ENCODE measurements at regions not wholly inside any gene's neighbourhood (a gene's known extent, or its start where the extent isn't known, plus 50 kb on each side); places are given as distances from the start of the nearest gene placed in this dataset.
"Not testable (repeated sequence)": the region's sequence is repeated elsewhere in the genome, so short reads cannot be mapped to it uniquely, and the experiment has no call there.

DNA sequence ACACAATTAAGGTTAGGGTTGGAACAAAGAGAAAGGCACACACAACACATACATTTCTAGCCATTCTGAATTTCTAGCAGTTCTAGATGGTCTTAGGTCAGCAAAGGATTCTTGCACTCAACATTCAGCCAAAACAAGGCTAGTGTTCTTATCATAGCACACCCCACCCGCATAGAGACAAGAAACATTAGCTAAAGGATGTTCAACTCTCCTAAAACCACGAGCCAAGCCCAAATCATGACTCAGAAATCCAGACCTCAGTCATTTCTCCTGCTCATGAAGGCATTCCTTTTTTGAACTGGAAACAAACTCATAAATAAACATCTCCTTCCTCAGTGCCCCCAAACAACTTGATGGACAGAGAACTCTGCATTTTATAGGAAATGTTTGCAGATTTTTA lies 293.0 kb upstream of the NOTCH2NLA start:
- TF ChIP-seq, protein P1, sequence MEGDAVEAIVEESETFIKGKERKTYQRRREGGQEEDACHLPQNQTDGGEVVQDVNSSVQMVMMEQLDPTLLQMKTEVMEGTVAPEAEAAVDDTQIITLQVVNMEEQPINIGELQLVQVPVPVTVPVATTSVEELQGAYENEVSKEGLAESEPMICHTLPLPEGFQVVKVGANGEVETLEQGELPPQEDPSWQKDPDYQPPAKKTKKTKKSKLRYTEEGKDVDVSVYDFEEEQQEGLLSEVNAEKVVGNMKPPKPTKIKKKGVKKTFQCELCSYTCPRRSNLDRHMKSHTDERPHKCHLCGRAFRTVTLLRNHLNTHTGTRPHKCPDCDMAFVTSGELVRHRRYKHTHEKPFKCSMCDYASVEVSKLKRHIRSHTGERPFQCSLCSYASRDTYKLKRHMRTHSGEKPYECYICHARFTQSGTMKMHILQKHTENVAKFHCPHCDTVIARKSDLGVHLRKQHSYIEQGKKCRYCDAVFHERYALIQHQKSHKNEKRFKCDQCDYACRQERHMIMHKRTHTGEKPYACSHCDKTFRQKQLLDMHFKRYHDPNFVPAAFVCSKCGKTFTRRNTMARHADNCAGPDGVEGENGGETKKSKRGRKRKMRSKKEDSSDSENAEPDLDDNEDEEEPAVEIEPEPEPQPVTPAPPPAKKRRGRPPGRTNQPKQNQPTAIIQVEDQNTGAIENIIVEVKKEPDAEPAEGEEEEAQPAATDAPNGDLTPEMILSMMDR (conservative IDR thresholded peaks at IDR 0.05; ENCODE audit: low read depth, low read length), result not testable (repeated sequence)
- TF ChIP-seq BHLHE40 (IDR thresholded peaks at IDR 0.05; ENCODE audit: low read depth, low read length); POLR2A (IDR thresholded peaks at IDR 0.05; ENCODE audit: low read depth, low read length); MAZ (IDR thresholded peaks at IDR 0.05; ENCODE audit: borderline replicate concordance, low read depth, low read length); CEBPB (IDR thresholded peaks at IDR 0.05; ENCODE audit: low read depth, low read length); MXI1 (IDR thresholded peaks at IDR 0.05; ENCODE audit: borderline replicate concordance, low read depth, low read length); CHD1 (IDR thresholded peaks at IDR 0.05; ENCODE audit: low read depth, low read length); SMC3 (IDR thresholded peaks at IDR 0.05; ENCODE audit: low read depth, low read length): not testable (repeated sequence)
- TF ChIP-seq, protein P2, sequence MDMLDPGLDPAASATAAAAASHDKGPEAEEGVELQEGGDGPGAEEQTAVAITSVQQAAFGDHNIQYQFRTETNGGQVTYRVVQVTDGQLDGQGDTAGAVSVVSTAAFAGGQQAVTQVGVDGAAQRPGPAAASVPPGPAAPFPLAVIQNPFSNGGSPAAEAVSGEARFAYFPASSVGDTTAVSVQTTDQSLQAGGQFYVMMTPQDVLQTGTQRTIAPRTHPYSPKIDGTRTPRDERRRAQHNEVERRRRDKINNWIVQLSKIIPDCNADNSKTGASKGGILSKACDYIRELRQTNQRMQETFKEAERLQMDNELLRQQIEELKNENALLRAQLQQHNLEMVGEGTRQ (IDR thresholded peaks at IDR 0.05; ENCODE audit: low read depth, low read length), result not testable (repeated sequence)
